Activated CD8-positive, alpha-beta T cell treated with anti-CD3 and anti-CD28 coated beads for 36 hours (primary cell): ENCODE measurements at regions not wholly inside any gene's neighbourhood (a gene's known extent, or its start where the extent isn't known, plus 50 kb on each side); places are given as distances from the start of the nearest gene placed in this dataset.
"Not testable (repeated sequence)": the region's sequence is repeated elsewhere in the genome, so short reads cannot be mapped to it uniquely, and the experiment has no call there.

Experiments used
- ATAC-seq: fragments of 200-7000 bp; cut with Tn5 transposase; one replicate; pipeline ENCODE4 v1.10.0; 2021; ENCODE audit warnings: mild to moderate bottlenecking, moderate library complexity
- CTCF ChIA-PET: fragments of 350-600 bp; sonication (Branson Sonifier 250); formaldehyde crosslinking; loops from one replicate; lab custom pipeline; 2021; ENCODE audit warnings: antibody characterized with exemption; lab: Charles Lee
- POLR2A ChIA-PET: fragments of 350-600 bp; sonication (Branson Sonifier 250); formaldehyde crosslinking; loops from one replicate; lab custom pipeline; 2021; ENCODE audit warnings: antibody characterized with exemption; lab: Charles Lee
- DNase-seq: peaks from one replicate; pipeline ENCODE4 v3.0.0-alpha.2; 2020
- H3K27ac Mint-ChIP-seq: one replicate; pipeline ENCODE4 v1.8.0; 2021; ENCODE audit warnings: mild to moderate bottlenecking, mixed read lengths
- H3K27me3 Mint-ChIP-seq: one replicate; pipeline ENCODE4 v1.8.0; 2021; ENCODE audit warnings: mixed read lengths
- H3K36me3 Mint-ChIP-seq: one replicate; pipeline ENCODE4 v1.8.0; 2021; ENCODE audit warnings: low read depth, mixed read lengths
- H3K4me1 Mint-ChIP-seq: one replicate; pipeline ENCODE4 v1.8.0; 2021; ENCODE audit warnings: low read depth, mixed read lengths
- H3K4me3 Mint-ChIP-seq: one replicate; pipeline ENCODE4 v1.8.0; 2021; ENCODE audit warnings: mild to moderate bottlenecking, moderate library complexity, mixed read lengths
- H3K9me3 Mint-ChIP-seq: one replicate; pipeline ENCODE4 v1.8.0; 2021; ENCODE audit warnings: mixed read lengths
- intact Hi-C: fragments of 100-400 bp; cut with micrococcal nuclease; formaldehyde crosslinking; loops from one replicate; pipeline ENCODE4 v1.10.0; 2022
- TF ChIP-seq, protein P1 (sequence below): fragments of 200-600 bp; IDR thresholded peaks from one replicate; pipeline ENCODE4 v1.8.0; 2022; ENCODE audit warnings: antibody characterized with exemption, mild to moderate bottlenecking

DNA sequence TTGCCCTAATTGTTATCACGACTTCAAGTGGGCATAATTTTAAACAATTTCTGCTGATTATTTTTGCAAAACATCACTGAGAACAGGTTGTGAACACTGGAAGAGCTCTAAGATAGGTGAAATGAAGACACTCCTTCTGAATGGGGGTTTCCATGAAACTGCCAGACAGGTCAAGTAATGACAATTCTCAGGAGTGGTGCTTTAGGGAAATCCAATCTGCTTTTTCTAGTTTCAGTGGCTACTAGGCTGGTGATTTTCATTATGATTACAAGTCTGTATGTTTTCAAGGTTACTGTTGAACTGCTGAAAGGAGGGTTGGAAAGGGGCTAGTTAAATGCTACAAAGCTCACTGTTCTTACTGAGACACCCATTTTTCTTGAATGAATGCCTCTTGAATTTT lies 1724.2 kb downstream of the PCDH9 start:
- H3K27me3 Mint-ChIP-seq, result no peaks in the 10 kb centered on the region
- no peak overlapping the region for H3K27ac Mint-ChIP-seq
- ATAC-seq (no peak), DNase-seq (no peak)
- H3K4me3 Mint-ChIP-seq, result no peak overlapping the region
- no peaks in the 10 kb centered on the region for H3K4me1 Mint-ChIP-seq
- ChIA-PET CTCF (no interaction called here), POLR2A (no interaction called here)
- H3K36me3 Mint-ChIP-seq, result no peaks in the 10 kb centered on the region
- H3K9me3 Mint-ChIP-seq, result peaks cover 8% of the 10 kb centered on the region
- TF ChIP-seq, protein P1, sequence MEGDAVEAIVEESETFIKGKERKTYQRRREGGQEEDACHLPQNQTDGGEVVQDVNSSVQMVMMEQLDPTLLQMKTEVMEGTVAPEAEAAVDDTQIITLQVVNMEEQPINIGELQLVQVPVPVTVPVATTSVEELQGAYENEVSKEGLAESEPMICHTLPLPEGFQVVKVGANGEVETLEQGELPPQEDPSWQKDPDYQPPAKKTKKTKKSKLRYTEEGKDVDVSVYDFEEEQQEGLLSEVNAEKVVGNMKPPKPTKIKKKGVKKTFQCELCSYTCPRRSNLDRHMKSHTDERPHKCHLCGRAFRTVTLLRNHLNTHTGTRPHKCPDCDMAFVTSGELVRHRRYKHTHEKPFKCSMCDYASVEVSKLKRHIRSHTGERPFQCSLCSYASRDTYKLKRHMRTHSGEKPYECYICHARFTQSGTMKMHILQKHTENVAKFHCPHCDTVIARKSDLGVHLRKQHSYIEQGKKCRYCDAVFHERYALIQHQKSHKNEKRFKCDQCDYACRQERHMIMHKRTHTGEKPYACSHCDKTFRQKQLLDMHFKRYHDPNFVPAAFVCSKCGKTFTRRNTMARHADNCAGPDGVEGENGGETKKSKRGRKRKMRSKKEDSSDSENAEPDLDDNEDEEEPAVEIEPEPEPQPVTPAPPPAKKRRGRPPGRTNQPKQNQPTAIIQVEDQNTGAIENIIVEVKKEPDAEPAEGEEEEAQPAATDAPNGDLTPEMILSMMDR, result no peak
- intact Hi-C loops, result no loop called here

DNA sequence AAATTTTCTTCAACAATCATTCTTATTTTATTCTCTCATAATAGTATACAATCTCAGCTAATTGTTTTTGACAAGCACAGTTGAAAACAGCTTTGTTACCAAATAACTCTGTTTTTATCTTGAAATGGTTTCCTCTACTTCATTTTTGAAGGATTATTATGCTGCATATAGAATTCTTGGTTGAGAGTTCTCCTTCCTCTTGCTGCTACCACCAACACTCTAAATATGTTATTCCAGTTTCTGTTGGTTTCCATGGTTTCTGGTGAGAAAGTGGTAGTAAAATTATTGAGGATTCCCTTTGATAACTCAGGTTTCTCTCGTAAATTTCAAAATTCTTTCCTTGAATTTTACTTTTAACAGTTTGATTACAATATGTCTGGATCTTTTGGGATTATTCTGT lies 1725.9 kb downstream of the PCDH9 start:
- Mint-ChIP-seq H3K36me3 (no peaks in the 10 kb centered on the region), H3K4me3 (no peak overlapping the region), H3K4me1 (no peaks in the 10 kb centered on the region), H3K27me3 (no peaks in the 10 kb centered on the region), H3K9me3 (peaks cover 8% of the 10 kb centered on the region), H3K27ac (no peak overlapping the region)
- intact Hi-C loops, result no loop called here
- DNase-seq (no peak), ATAC-seq (no peak)
- TF ChIP-seq, protein P1, result no peak
- POLR2A ChIA-PET, result no interaction called here
- CTCF ChIA-PET, result no interaction called here

DNA sequence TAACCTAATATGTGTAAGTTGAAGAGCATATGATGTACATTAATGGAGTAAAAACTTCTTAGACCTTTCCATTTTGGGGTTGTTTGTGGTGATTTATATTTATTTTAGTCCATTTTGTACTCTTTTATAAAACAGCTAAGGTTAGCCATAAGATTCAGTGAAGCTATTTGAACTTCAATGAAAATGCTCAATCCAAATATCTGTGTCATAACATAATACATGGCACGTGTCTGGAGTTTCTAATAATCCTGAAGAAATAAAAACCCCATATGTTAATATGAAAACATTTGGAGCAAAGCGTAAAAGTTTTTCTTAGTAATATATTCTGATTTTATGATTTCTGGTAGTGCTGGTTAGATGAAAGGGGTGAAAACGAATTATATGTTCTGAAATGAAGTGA lies 1729.7 kb downstream of the PCDH9 start:
- H3K9me3 Mint-ChIP-seq, result peaks cover 2% of the 10 kb centered on the region
- no peaks in the 10 kb centered on the region for H3K4me1 Mint-ChIP-seq
- ATAC-seq (no peak), DNase-seq (no peak)
- no peaks in the 10 kb centered on the region for H3K27me3 Mint-ChIP-seq
- ChIA-PET CTCF (no interaction called here), POLR2A (no interaction called here)
- no peaks in the 10 kb centered on the region for H3K36me3 Mint-ChIP-seq
- no peak overlapping the region for H3K4me3 Mint-ChIP-seq
- TF ChIP-seq, protein P1, result no peak
- H3K27ac Mint-ChIP-seq, result no peak overlapping the region
- intact Hi-C loops, result no loop called here

DNA sequence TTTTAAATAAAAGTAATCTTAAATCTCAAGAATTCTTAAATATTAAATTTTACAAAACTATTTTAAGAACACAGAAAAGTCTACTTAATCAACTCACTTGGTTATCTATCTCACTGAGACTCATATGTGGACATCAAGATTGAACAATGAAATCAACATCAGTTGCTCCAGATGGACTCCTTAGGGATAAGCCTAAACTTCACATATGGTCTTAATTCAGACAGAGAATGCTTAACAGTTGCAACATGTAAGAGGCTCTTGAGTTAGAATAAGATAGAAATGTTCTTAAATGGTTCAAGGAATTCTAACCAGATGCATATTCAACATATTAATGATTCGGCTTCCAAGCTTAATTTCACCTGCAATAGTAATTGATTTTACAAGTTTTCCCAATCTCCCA lies 1730.9 kb downstream of the PCDH9 start:
- POLR2A ChIA-PET, result no interaction called here

DNA sequence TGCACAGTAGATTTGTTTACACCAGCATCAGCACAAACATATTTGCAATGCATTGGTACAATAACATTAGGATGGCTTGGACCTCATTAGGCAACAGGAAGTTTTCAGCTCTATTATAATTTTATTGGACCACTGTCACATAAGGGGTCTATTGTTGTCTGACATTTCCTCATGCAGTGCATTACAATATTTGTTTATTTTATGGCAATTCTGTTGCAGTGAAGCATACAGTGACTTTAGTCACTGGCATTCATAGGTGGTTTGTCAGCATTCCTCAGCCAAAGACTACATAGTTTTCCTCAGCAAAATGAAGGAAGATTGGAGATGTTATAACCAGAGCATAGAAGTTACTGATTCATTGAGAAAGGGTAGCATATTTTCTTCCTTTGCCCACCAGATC lies 1732.9 kb downstream of the PCDH9 start:
- CTCF ChIA-PET, result no interaction called here
- DNase-seq, result no peak

More for the DNA sequence above, 1730.9 kb downstream of the PCDH9 start:
- H3K27ac Mint-ChIP-seq, result no peak overlapping the region
- no peaks in the 10 kb centered on the region for H3K4me1 Mint-ChIP-seq
- no peaks in the 10 kb centered on the region for H3K9me3 Mint-ChIP-seq
- TF ChIP-seq, protein P1, result no peak
- DNase-seq (no peak), ATAC-seq (no peak)
- intact Hi-C loops, result no loop called here
- H3K4me3 Mint-ChIP-seq, result no peak overlapping the region
- CTCF ChIA-PET, result no interaction called here
- H3K27me3 Mint-ChIP-seq, result no peaks in the 10 kb centered on the region
- H3K36me3 Mint-ChIP-seq, result no peaks in the 10 kb centered on the region

DNA sequence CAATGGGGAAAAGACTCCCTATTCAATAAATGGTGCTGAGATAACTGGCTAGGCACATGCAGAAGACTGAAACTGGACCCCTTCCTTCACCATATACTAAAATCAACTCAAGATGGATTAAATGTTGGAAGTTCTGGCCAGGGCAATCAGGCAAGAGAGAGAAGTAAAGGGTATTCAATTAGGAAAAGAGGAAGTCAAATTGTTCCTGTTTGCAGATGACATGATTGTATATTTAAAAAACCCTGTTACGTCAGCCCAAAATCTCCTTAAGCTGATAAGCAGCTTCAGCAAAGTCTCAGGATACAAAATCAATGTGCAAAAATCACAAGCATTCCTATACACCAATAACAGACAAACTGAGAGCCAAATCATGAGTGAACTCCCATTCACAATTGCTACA lies 1739.4 kb downstream of the PCDH9 start:
- H3K4me1 Mint-ChIP-seq, H3K27ac Mint-ChIP-seq, CTCF ChIA-PET, ATAC-seq, H3K36me3 Mint-ChIP-seq, DNase-seq, POLR2A ChIA-PET, H3K4me3 Mint-ChIP-seq, intact Hi-C loops, H3K27me3 Mint-ChIP-seq: not testable (repeated sequence)
- H3K9me3 Mint-ChIP-seq, result peaks cover 12% of the 10 kb centered on the region

More for the DNA sequence above, 1732.9 kb downstream of the PCDH9 start:
- Mint-ChIP-seq H3K4me3 (no peak overlapping the region), H3K27me3 (no peaks in the 10 kb centered on the region), H3K36me3 (no peaks in the 10 kb centered on the region), H3K4me1 (no peaks in the 10 kb centered on the region), H3K27ac (no peak overlapping the region), H3K9me3 (no peaks in the 10 kb centered on the region)
- TF ChIP-seq, protein P1, result no peak
- ATAC-seq, result no peak
- POLR2A ChIA-PET, result no interaction called here
- intact Hi-C loops, result no loop called here
